HCT116 (cell line): ENCODE measurements at regions not wholly inside any gene's neighbourhood (a gene's known extent, or its start where the extent isn't known, plus 50 kb on each side); places are given as distances from the start of the nearest gene placed in this dataset.

Experiments
- ATAC-seq: fragments of 200-7000 bp; cut with Tn5 transposase; 2 replicates; pipeline ENCODE4 v1.9.1; 2020; ENCODE audit warnings: mild to moderate bottlenecking, moderate library complexity
- BruUV-seq: library from RNA; stranded (reverse); fragments of 400-500 nt; replicated peaks from 2 replicates; lab custom pipeline; 2021; lab: Mats Ljungman, UMichigan
- CTCF ChIA-PET: fragments of 300-600 bp; sonication (Branson Sonifier 250); formaldehyde crosslinking; loops from one replicate; lab custom pipeline; 2021; ENCODE audit warnings: antibody characterized with exemption; lab: Charles Lee
- POLR2A ChIA-PET: fragments of 300-600, 350-600 bp; sonication (Branson Sonifier 250); formaldehyde crosslinking; loops from one replicate; lab custom pipeline; 2021; ENCODE audit warnings: antibody characterized with exemption; lab: Charles Lee
- RAD21 ChIA-PET, 2 experiments: fragments of 300-600 bp; sonication (Branson Sonifier 250); formaldehyde crosslinking; loops; one replicate each; lab custom pipeline; 2023; ENCODE audit warnings: low total read pairs in 2 of 2; ENCODE audit not compliant: uncharacterized antibody in 2 of 2, unreplicated experiment in 2 of 2, low non-redundant PET in 1 of 2; lab: Charles Lee
- DNase-seq: peaks from one replicate; pipeline ENCODE4 v3.0.0-alpha.2; 2010; ENCODE audit warnings: low read depth, low spot score
- H2AFZ ChIP-seq: fragments of 200-600 bp; shearing (Covaris generic), sonication (generic); 2 replicates; pipeline ENCODE4 v1.6.1; 2017; ENCODE audit warnings: low read depth, mixed run types, mixed read lengths, antibody characterized with exemption, low read length; ENCODE audit not compliant: poor library complexity, severe bottlenecking
- H3K27ac ChIP-seq: 2 replicates; pipeline ENCODE4 v1.5.1; 2012; ENCODE audit warnings: low read depth, low read length
- H3K27me3 ChIP-seq: fragments of 200-600 bp; sonication (generic); 2 replicates; pipeline ENCODE4 v1.6.1; 2016; ENCODE audit warnings: mixed run types, low read length, mixed read lengths; ENCODE audit not compliant: insufficient read depth
- H3K36me3 ChIP-seq, 2 experiments: fragments of 200-500 bp in 1 of 2; fragments of 200-600 bp in 1 of 2; sonication (Bioruptor generic) in 1 of 2; sonication (generic) in 1 of 2; 2 replicates each; pipeline versions ENCODE4 v1.5.1 to v1.6.1; 2014 to 2016; ENCODE audit warnings: low read length in 2 of 2, inconsistent platforms in 1 of 2, mixed read lengths in 1 of 2, mixed run types in 1 of 2; ENCODE audit not compliant: insufficient read depth in 2 of 2, control insufficient read depth in 1 of 2
- H3K4me1 ChIP-seq, 2 experiments: fragments of 200-600 bp in 1 of 2; sonication (generic) in 1 of 2; 2 replicates each; pipeline versions ENCODE4 v1.5.1 to v1.6.1; 2012 to 2017; ENCODE audit warnings: low read length in 2 of 2, inconsistent platforms in 1 of 2, mild to moderate bottlenecking in 1 of 2, mixed read lengths in 1 of 2, mixed run types in 1 of 2, moderate library complexity in 1 of 2; ENCODE audit not compliant: insufficient read depth in 2 of 2, control insufficient read depth in 1 of 2
- H3K4me2 ChIP-seq: fragments of 200-600 bp; sonication (generic); 2 replicates; pipeline ENCODE4 v1.6.1; 2017; ENCODE audit warnings: mixed run types, low read length, mixed read lengths
- H3K4me3 ChIP-seq, 2 experiments: fragments of 200-600 bp in 1 of 2; sonication (generic) in 1 of 2; replicated peaks in 1 of 2; 2 replicates each; pipeline ENCODE4 v1.5.1; 2011 to 2016; ENCODE audit warnings: low read length in 2 of 2, control low read depth in 1 of 2, low read depth in 1 of 2, mild to moderate bottlenecking in 1 of 2, mixed read lengths in 1 of 2, mixed run types in 1 of 2
- H3K79me2 ChIP-seq: fragments of 200-600 bp; sonication (generic); 2 replicates; pipeline ENCODE4 v1.6.1; 2017; ENCODE audit warnings: mild to moderate bottlenecking, mixed run types, low read length, moderate library complexity, mixed read lengths; ENCODE audit not compliant: insufficient read depth
- H3K9ac ChIP-seq: fragments of 200-600 bp; sonication (generic); 2 replicates; pipeline ENCODE4 v1.6.1; 2016; ENCODE audit warnings: low read length, mixed read lengths
- H3K9me2 ChIP-seq: fragments of 200-600 bp; sonication (generic), shearing (Covaris generic); 2 replicates; pipeline ENCODE4 v1.6.1; 2017; ENCODE audit warnings: mixed run types, mild to moderate bottlenecking, moderate library complexity; ENCODE audit not compliant: insufficient read depth
- H3K9me3 ChIP-seq, 2 experiments: fragments of 200-500 bp in 1 of 2; fragments of 200-600 bp in 1 of 2; sonication (Bioruptor generic) in 1 of 2; sonication (generic) in 1 of 2; 2 replicates each; pipeline ENCODE4 v1.6.1; 2014 to 2017; ENCODE audit warnings: low read length in 2 of 2, mixed read lengths in 2 of 2, inconsistent platforms in 1 of 2, low read depth in 1 of 2, mild to moderate bottlenecking in 1 of 2, mixed run types in 1 of 2, moderate library complexity in 1 of 2; ENCODE audit not compliant: control insufficient read depth in 1 of 2, insufficient read depth in 1 of 2
- H4K20me1 ChIP-seq: fragments of 200-600 bp; sonication (generic), shearing (Covaris generic); 2 replicates; pipeline ENCODE4 v1.6.1; 2017; ENCODE audit warnings: mixed run types, mild to moderate bottlenecking, moderate library complexity; ENCODE audit not compliant: insufficient read depth
- CEBPB ChIP-seq: IDR thresholded peaks from 2 replicates; pipeline ENCODE4 v1.6.1; 2012; ENCODE audit warnings: low read depth
- EGR1 ChIP-seq: IDR thresholded peaks from 2 replicates; pipeline ENCODE4 v1.6.1; 2012; ENCODE audit warnings: low read depth
- ELF1 ChIP-seq: IDR thresholded peaks from 2 replicates; pipeline ENCODE4 v1.6.1; 2012; ENCODE audit warnings: low read depth, borderline replicate concordance
- EZH2 ChIP-seq: fragments of 200-600 bp; sonication (generic); IDR thresholded peaks from 2 replicates; pipeline ENCODE4 v1.6.1; 2017; ENCODE audit warnings: antibody characterized with exemption, mixed run types
- EZH2phosphoT487 ChIP-seq: fragments of 200-600 bp; IDR thresholded peaks from 2 replicates; pipeline ENCODE4 v1.6.1; 2018; ENCODE audit warnings: antibody characterized with exemption, borderline replicate concordance
- FOSL1 ChIP-seq: IDR thresholded peaks from 2 replicates; pipeline ENCODE4 v1.6.1; 2012; ENCODE audit warnings: low read depth
- JUND ChIP-seq: IDR thresholded peaks from 2 replicates; pipeline ENCODE4 v1.6.1; 2012
- POLR2A ChIP-seq: IDR thresholded peaks from 2 replicates; pipeline ENCODE4 v1.7.0; 2011; ENCODE audit warnings: borderline replicate concordance; ENCODE audit not compliant: insufficient read depth, insufficient read length; ENCODE audit errors: extremely low read depth
- POLR2AphosphoS5 ChIP-seq: IDR thresholded peaks from 2 replicates; pipeline ENCODE4 v1.6.1; 2011; ENCODE audit warnings: mild to moderate bottlenecking, low read depth, low read length, moderate library complexity
- RAD21 ChIP-seq: IDR thresholded peaks from 2 replicates; pipeline ENCODE4 v1.6.1; 2012; ENCODE audit warnings: low read depth, mild to moderate bottlenecking
- SIN3A ChIP-seq: IDR thresholded peaks from 2 replicates; pipeline ENCODE4 v1.6.1; 2012; ENCODE audit warnings: low read depth
- SP1 ChIP-seq: IDR thresholded peaks from 2 replicates; pipeline ENCODE4 v1.6.1; 2012; ENCODE audit warnings: low read depth
- SRF ChIP-seq: IDR thresholded peaks from 2 replicates; pipeline ENCODE4 v1.6.1; 2012; ENCODE audit warnings: low read depth
- ZFX ChIP-seq: fragments of 450-650 bp; IDR thresholded peaks from 2 replicates; pipeline ENCODE4 v1.6.1; 2017
- intact Hi-C: fragments of 100-400 bp; cut with micrococcal nuclease; formaldehyde crosslinking; loops from 2 replicates; pipeline ENCODE4 v1.10.0; 2022
- TF ChIP-seq, protein P1 (sequence below): IDR thresholded peaks from 2 replicates; pipeline ENCODE4 v1.6.1; 2012; ENCODE audit warnings: low read depth
- TF ChIP-seq, protein P2 (sequence below): IDR thresholded peaks from 2 replicates; pipeline ENCODE4 v1.6.1; 2012
- TF ChIP-seq, protein P3 (sequence below): IDR thresholded peaks from 2 replicates; pipeline ENCODE4 v1.6.1; 2011; ENCODE audit warnings: mild to moderate bottlenecking, low read length, moderate library complexity; ENCODE audit not compliant: insufficient replicate concordance; ENCODE audit errors: extremely low read depth

DNA sequence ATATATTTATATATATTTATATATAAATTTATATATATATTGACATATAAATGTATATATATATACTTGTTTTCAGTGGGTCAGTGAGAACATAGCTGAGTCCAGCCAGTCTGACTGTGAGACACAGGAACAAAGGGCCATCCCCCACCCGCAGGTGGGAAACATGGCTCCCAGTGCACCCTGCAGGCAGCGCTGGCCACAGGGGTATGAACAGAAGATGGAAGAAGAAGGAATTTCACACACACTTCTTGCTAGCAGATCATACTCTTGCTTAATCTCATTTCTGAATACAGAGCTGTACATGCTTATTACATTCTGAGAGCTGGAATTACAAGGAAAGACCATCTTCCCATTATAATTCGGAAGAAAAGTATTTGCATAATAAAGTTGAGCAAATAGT, 595.4 kb downstream of the IRX1 start:
- H3K4me1 ChIP-seq, result no peaks in the 10 kb centered on the region
- H3K36me3 ChIP-seq, result no peaks in the 10 kb centered on the region
- ATAC-seq (no peak), DNase-seq (no peak)
- no peak overlapping the region for H3K4me2 ChIP-seq
- no peak overlapping the region for H3K4me3 ChIP-seq
- BruUV-seq, result no TSS peak
- ChIA-PET RAD21 (no interaction called here), POLR2A (no interaction called here), CTCF (no interaction called here)
- intact Hi-C loops, result no loop called here
- H3K9ac ChIP-seq, result no peak overlapping the region
- no peak overlapping the region for H2AFZ ChIP-seq
- no peaks in the 10 kb centered on the region for H3K79me2 ChIP-seq
- no peaks in the 10 kb centered on the region for H4K20me1 ChIP-seq
- TF ChIP-seq SRF (no peak), FOSL1 (no peak)
- H3K27me3 ChIP-seq, result no peaks in the 10 kb centered on the region
- H3K9me3 ChIP-seq, result peaks cover 5 to 25% of the 10 kb centered on the region in 2 experiments; a peak in 2 of 4 replicates
- H3K27ac ChIP-seq, result no peak overlapping the region
- no peaks in the 10 kb centered on the region for H3K9me2 ChIP-seq

DNA sequence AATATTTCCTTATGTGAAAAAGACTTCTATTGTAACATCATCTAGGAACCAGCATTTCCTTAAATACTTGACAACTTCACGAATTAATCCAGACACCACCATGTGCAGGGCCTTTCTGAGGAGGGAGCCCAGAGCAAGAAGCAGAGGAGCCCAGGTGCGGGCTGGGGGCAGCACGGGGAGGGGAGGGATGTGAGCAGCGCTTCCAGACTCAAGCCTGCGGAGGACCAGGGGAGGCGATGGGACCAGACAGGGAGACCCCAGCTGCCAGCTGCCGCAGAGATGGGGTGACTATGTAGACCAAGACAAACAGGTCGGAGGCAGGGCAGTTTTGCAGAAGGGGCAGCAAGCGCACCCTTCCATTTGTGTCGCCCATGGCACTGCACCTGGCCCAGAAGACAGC, 596.1 kb downstream of the IRX1 start:
- Histone ChIP-seq H3K9me3 (peaks cover 0 to 21% of the 10 kb centered on the region in 2 experiments; a peak in 2 of 4 replicates), H3K27ac (no peak overlapping the region), H3K4me1 (no peaks in the 10 kb centered on the region), H3K9ac (no peak overlapping the region), H3K79me2 (no peaks in the 10 kb centered on the region), H3K4me2 (no peak overlapping the region), H3K27me3 (no peaks in the 10 kb centered on the region), H3K36me3 (no peaks in the 10 kb centered on the region), H3K9me2 (no peaks in the 10 kb centered on the region), H2AFZ (no peak overlapping the region), H4K20me1 (no peaks in the 10 kb centered on the region), H3K4me3 (no peak overlapping the region)
- ChIA-PET RAD21 (no interaction called here), CTCF (no interaction called here), POLR2A (no interaction called here)
- no peak for DNase-seq
- no peak for ATAC-seq
- intact Hi-C loops, result no loop called here
- BruUV-seq, result no TSS peak
- TF ChIP-seq POLR2AphosphoS5 (no peak), ZFX (no peak), EZH2phosphoT487 (no peak), EGR1 (no peak), FOSL1 (no peak), CEBPB (no peak), SP1 (no peak), RAD21 (no peak), JUND (no peak), EZH2 (no peak), SRF (no peak), ELF1 (no peak), SIN3A (no peak), POLR2A (no peak)
- TF ChIP-seq, protein P1, sequence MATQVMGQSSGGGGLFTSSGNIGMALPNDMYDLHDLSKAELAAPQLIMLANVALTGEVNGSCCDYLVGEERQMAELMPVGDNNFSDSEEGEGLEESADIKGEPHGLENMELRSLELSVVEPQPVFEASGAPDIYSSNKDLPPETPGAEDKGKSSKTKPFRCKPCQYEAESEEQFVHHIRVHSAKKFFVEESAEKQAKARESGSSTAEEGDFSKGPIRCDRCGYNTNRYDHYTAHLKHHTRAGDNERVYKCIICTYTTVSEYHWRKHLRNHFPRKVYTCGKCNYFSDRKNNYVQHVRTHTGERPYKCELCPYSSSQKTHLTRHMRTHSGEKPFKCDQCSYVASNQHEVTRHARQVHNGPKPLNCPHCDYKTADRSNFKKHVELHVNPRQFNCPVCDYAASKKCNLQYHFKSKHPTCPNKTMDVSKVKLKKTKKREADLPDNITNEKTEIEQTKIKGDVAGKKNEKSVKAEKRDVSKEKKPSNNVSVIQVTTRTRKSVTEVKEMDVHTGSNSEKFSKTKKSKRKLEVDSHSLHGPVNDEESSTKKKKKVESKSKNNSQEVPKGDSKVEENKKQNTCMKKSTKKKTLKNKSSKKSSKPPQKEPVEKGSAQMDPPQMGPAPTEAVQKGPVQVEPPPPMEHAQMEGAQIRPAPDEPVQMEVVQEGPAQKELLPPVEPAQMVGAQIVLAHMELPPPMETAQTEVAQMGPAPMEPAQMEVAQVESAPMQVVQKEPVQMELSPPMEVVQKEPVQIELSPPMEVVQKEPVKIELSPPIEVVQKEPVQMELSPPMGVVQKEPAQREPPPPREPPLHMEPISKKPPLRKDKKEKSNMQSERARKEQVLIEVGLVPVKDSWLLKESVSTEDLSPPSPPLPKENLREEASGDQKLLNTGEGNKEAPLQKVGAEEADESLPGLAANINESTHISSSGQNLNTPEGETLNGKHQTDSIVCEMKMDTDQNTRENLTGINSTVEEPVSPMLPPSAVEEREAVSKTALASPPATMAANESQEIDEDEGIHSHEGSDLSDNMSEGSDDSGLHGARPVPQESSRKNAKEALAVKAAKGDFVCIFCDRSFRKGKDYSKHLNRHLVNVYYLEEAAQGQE, result no peak
- TF ChIP-seq, protein P2, sequence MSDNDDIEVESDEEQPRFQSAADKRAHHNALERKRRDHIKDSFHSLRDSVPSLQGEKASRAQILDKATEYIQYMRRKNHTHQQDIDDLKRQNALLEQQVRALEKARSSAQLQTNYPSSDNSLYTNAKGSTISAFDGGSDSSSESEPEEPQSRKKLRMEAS, result no peak
- TF ChIP-seq, protein P3, sequence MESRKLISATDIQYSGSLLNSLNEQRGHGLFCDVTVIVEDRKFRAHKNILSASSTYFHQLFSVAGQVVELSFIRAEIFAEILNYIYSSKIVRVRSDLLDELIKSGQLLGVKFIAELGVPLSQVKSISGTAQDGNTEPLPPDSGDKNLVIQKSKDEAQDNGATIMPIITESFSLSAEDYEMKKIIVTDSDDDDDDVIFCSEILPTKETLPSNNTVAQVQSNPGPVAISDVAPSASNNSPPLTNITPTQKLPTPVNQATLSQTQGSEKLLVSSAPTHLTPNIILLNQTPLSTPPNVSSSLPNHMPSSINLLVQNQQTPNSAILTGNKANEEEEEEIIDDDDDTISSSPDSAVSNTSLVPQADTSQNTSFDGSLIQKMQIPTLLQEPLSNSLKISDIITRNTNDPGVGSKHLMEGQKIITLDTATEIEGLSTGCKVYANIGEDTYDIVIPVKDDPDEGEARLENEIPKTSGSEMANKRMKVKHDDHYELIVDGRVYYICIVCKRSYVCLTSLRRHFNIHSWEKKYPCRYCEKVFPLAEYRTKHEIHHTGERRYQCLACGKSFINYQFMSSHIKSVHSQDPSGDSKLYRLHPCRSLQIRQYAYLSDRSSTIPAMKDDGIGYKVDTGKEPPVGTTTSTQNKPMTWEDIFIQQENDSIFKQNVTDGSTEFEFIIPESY, result no peak
